HG03469 (cell line): ENCODE measurements at regions not wholly inside any gene's neighbourhood (a gene's known extent, or its start where the extent isn't known, plus 50 kb on each side); places are given as distances from the start of the nearest gene placed in this dataset.

ENCODE experiments used
- ATAC-seq: cut with Tn5 transposase; IDR thresholded peaks from one replicate; pipeline ENCODE4 v1.9.1; 2021; ENCODE audit warnings: mild to moderate bottlenecking, moderate library complexity, moderate number of reproducible peaks; ENCODE audit not compliant: unreplicated experiment

DNA sequence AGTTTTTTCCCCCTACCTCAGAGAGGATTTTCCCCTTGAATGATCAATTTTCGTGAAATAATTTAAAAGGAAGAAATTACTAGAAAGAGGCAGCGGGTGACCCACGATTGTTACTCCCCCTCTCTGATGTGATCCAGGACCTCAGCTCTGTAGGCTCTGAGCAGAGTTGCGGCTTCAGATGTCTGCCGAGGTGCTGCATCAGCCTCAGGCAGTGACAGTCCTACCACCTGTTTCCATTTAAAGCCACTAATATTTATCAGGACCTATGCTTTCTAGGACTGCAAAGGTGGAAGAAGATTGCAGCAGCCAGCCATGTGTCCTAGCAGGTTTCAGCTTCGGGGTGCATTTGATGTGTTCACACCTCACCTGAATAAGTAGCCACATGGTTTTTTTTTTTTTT, 294.8 kb upstream of the C2CD4B start:
- no peak for ATAC-seq

- no peak for ATAC-seq
These were observed 297.2 kb upstream of the C2CD4B start for GRCh38 chr15:62462268-62462667.

DNA sequence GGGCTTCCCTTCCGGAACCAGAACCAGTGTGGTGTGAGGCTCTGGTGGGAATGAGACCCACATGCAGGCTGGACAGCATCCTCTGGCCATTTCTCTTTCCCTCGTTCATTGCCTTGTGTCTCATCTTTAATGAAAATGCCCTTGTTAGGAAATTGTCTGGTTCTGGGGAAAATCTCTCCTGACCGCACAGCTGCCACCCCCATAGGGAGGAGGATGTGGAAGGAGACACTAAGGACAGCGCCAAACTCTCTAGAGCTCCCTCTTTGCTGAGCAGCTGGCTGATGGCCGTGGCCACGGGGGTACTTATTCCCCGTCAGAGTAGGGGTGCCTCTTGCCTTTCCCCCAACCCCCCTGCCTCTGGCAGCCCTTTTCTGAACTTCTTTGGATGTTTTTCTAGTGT, 297.6 kb upstream of the C2CD4B start:
- no peak for ATAC-seq

DNA sequence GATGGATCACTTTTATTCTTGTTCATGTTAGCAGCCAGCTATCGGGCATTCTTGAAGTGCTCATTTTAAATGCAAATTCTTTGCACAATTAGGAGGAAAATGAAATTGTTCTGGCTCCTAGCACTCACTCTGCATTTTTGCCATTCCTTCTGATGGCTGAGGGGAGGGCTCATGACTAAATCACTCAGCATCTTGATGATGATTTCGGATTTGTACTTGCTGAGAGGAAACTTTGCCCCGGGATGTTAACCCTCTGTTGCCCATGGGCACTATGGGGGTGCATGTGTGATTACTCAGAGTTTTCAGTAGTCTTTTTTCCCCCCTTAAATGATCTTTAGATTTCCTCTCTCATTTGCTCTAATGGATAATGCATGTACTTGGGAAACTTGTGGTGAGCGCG, 299.6 kb upstream of the C2CD4B start:
- ATAC-seq, result no peak

- no peak for ATAC-seq
These were observed 300.1 kb upstream of the C2CD4B start for GRCh38 chr15:62465173-62465572.

- no peak for ATAC-seq
These were observed 304.4 kb upstream of the C2CD4B start for GRCh38 chr15:62469478-62469873.

DNA sequence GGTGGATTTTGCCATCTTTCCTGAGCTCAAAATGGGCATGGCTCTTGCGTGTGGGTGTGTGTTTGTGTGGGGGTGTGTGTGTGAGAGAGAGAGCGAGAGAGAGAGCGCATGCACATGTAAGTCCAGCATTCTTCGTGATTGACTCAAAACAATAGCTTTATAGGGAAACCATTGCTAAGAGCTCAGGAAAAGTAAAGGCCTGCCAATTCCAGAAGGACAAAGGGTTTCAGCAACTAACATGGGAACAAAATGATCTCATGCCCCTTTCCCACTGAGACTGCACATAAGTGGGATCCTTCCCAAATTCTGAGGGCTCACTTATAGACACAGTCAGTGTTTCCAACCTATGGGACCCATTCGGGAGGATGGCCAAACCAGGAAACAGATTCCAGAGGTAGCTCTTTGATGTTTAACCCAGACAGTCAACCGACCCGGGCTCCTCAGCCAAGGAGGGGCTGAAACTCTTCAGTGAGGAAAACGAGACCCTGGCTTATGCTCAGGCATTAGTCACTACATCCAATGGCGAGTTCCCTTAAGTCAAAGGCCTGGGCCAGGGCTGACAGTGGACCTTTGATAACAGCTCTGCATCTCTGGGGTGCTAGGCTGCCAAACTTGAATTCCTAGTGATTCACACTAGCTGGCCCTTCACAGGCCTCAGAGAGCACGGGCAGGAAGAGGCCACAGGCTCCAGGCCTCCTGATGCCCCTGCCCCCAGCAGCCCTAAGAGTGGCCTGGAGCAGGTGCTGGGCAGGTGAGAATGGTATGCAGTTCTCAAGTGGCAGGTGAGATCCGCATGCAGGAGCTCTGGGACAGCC, 305.0 kb upstream of the C2CD4B start:
- ATAC-seq, result no peak

- ATAC-seq, result no peak
These were observed 307.7 kb upstream of the C2CD4B start for GRCh38 chr15:62472616-62473299.

DNA sequence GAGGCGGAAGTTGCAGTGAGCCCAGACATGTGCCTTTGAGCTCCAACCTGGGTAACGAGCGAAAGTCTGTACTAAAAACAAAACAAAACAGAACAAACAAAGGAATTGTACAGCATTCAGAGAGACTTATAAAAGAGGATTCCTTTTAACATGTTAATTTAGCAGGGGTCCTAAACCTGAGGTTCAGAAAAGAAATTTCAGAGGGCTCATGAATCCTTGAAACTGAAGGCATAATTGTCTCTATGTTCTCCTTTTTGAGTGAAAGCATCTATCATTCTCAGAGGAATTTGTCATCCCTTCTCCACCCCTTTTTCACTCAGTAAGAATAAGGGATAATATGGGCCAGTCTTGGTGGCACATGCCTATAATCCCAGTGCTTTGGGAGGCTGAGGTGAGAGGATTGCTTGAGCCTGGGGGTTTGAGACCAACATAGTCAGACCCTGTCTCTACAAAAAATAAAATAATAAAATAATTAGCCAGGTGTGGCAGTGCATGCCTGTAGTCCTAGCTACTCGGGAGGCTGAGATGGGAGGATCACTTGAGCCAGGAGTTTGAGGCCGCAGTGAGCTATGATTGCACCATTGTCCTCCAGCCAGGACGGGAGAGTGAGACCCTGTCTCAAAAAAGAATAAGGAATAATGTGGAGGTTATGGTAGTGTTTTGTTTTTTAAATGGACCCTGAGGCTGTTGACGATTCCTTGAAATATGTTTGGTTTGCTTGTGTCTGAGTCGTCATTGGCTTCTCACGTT, 309.1 kb upstream of the C2CD4B start:
- no peak for ATAC-seq

DNA sequence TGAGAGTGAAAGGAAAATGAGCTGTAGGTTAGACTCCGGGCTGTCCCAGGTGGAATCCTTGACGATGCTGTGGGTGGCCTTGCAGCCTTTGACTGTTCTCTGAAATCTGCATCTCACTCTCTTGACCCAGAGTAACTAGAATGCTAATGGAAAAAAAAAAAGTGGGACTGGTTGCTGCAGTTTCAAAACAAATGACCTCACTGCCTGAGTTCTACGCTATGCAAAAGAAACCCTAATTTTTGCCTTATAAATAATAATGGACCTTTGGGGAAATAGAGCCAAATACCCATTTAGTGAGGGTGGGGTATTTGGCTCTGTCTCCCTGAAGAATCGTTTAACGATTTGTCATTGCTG, 309.7 kb upstream of the C2CD4B start:
- ATAC-seq, result no peak

DNA sequence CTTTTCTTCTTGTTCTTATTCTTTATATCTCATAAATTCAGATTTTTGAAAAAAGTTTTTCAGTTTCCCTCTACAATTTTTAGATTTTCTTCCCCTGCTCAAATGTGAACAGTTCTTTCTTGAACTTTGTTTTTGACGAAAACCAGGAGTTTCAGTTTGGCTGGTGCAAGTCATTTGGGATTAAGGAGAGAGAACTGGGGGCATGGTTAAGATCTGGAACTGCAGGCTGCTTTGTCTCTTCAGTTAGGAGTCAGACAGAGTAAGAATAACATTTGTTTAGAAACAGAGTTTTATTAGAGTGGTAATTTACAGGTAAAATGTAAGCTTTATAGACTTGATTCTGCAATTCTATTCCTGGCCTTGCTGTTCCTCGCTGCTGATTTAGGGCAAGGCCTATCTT, 310.5 kb upstream of the C2CD4B start:
- no peak for ATAC-seq

DNA sequence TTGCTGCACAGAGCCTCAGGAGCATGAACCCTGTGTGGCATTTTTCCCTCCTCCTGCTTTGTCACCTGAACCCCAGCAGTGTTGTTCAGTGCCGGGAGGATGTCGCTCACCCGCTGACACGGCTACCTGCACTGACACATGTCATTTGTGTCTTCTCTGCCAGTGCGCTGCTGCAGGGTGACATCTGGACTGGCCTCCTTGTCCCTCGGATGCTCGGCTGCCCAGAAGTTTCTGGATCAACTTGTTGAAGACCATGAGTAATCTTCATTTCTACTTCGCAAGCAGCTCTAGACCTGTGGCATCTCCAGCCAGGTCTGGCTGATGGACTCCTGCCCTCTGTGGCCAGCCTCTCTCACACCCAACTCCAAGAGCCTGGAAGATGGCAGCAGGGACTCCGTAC, 311.1 kb upstream of the C2CD4B start:
- no peak for ATAC-seq

- no peak for ATAC-seq
These were observed 312.8 kb upstream of the C2CD4B start for GRCh38 chr15:62477929-62478328.

DNA sequence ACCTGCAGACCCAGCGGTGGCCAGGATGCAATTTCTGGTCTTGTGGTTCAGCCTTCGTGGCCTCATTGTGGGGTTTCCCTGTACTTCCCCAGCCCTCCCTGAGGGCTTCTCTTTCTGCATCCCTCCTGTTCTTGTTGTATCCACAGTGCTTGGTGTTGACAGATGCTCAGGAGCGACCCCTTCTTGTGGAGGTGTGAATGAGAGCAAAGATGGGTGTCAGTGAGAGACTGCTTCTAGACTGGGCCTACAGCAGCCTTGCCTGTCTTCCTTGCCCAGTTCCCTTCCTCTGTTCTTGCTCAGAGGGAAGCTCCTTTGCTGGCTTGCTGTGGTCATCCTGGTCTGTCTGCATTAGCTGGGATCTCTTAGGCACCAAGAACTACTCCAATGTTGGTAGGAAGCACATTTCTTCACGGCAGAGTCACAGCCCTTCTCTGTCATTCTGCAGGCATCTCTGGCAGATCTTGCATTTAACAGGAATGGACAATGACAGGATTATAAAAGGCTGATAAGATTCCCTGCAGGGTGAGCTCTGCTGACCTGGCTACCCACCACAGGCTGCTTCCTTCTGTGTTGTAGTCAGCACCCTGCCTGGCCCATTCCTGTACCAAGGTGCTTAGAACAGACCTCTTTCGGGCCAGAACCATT, 317.8 kb upstream of the C2CD4B start:
- ATAC-seq, result peak; percentile 76

DNA sequence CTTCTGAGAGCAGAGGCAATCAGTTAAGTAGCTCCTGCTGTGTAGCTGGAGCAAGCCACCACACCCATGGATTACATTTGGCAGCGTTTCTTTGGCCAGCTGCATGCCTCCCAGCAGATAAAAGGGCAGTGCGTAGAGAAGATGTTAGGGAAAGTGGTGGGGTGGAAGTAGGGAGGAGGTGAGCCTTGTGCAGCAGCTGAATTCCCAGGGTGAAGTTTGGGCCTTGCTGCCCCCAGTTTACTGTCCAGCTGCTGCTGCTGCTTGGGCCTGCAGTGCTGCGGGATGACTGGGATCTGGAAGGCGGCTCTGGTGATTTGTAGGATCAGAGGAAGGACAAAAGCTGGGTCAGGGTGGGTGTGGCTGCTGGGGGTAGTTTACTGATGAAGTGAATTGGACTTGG, 318.7 kb upstream of the C2CD4B start:
- ATAC-seq, result no peak

DNA sequence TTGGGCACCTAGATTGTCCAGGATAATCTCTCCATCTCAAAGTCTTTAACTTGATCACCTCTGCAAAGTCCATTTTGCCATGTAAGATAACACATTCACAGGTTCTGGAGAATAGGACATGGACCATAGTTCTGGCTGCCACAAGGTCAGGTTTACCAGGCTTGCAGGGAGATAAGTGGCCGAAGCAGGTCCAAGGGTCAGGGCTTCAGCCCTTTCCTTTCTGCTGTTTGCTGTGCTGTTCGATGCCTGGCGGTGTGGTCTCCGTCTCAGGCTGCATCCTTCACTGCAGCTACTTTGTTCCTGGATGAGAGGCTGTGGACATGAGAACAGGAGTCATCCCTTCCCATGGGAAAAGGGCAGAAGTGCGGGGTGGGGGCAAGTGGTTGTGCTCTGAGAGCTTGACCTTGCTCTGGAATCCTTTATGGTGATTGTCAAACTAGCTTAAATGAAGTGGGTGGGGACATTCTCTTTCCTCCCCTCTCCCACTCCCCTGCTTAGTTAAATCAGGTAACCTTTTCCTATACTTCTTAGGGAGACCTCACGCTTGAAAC, 320.2 kb upstream of the C2CD4B start:
- no peak for ATAC-seq

DNA sequence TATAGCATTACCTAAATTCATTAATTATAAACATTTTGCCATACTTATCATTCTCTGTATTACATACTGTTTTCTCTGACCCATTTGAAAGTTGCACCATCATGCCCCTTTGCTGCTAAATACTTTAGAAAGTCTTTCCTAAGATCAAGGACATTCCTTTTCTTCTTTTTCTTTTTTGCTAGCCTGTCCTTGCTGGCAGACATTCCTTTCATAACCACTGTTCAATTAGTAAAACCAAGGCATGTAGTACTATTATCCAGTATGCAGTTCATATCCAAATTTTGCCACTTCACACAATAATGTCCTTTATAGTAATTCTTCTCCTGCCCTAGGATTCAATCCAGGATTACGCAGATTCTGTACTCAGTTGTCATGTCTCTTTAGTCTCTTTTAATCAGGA, 321.0 kb upstream of the C2CD4B start:
- no peak for ATAC-seq

DNA sequence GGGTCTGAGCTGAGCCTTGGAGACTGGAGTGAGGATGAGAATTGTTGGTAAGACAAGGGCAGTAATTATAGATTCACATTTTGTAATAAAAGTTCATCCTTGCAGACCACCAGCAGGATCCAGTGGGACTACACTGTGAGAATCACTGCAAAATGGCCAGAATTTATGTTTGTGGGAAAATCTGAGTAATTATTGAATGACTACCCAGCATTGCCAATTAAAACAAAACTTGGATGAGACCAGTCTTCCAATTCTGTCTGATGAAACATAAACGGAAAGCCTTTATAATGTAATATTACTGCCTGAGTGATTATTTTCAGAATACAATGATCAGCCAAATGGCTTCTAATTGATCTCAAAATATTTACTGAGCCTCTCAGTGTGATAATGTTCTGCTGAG, 323.3 kb upstream of the C2CD4B start:
- ATAC-seq, result no peak

- no peak for ATAC-seq
These were observed 326.6 kb upstream of the C2CD4B start for GRCh38 chr15:62491642-62492041.

GRCh38 chr15:62492900-62493299, 327.8 kb upstream of the C2CD4B start:
- ATAC-seq, result no peak

DNA sequence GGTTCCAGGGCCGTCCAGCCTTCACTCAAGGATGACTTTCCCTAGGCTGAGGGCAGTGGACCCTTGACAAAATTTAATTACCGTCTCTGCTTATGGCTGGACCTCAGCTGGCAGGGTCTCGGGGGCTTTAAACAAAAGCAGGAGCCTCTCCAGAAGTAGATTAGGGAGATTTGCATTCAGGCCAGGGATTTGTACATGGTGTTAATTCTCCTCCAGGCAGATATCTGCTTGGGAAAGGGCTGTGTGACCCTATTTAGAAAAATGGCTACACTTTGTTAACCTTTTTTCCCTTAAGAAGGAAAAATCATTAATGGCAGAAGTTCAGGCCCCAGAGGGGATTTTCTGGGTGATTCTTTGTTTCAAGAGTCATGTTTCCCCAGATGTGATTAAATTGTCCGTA, 329.1 kb upstream of the C2CD4B start:
- ATAC-seq, result no peak
